HCT116 (cell line): ENCODE measurements at regions not wholly inside any gene's neighbourhood (a gene's known extent, or its start where the extent isn't known, plus 50 kb on each side); places are given as distances from the start of the nearest gene placed in this dataset.

ENCODE experiments used
- ATAC-seq: fragments of 200-7000 bp; cut with Tn5 transposase; 2 replicates; pipeline ENCODE4 v1.9.1; 2020; ENCODE audit warnings: mild to moderate bottlenecking, moderate library complexity
- BruUV-seq: library from RNA; stranded (reverse); fragments of 400-500 nt; replicated peaks from 2 replicates; lab custom pipeline; 2021; lab: Mats Ljungman, UMichigan
- CTCF ChIA-PET: fragments of 300-600 bp; sonication (Branson Sonifier 250); formaldehyde crosslinking; loops from one replicate; lab custom pipeline; 2021; ENCODE audit warnings: antibody characterized with exemption; lab: Charles Lee
- POLR2A ChIA-PET: fragments of 300-600, 350-600 bp; sonication (Branson Sonifier 250); formaldehyde crosslinking; loops from one replicate; lab custom pipeline; 2021; ENCODE audit warnings: antibody characterized with exemption; lab: Charles Lee
- RAD21 ChIA-PET, 2 experiments: fragments of 300-600 bp; sonication (Branson Sonifier 250); formaldehyde crosslinking; loops; one replicate each; lab custom pipeline; 2023; ENCODE audit warnings: low total read pairs in 2 of 2; ENCODE audit not compliant: uncharacterized antibody in 2 of 2, unreplicated experiment in 2 of 2, low non-redundant PET in 1 of 2; lab: Charles Lee
- DNase-seq: peaks from one replicate; pipeline ENCODE4 v3.0.0-alpha.2; 2010; ENCODE audit warnings: low read depth, low spot score
- H2AFZ ChIP-seq: fragments of 200-600 bp; shearing (Covaris generic), sonication (generic); 2 replicates; pipeline ENCODE4 v1.6.1; 2017; ENCODE audit warnings: low read depth, mixed run types, mixed read lengths, antibody characterized with exemption, low read length; ENCODE audit not compliant: poor library complexity, severe bottlenecking
- H3K27ac ChIP-seq: 2 replicates; pipeline ENCODE4 v1.5.1; 2012; ENCODE audit warnings: low read depth, low read length
- H3K27me3 ChIP-seq: fragments of 200-600 bp; sonication (generic); 2 replicates; pipeline ENCODE4 v1.6.1; 2016; ENCODE audit warnings: mixed run types, low read length, mixed read lengths; ENCODE audit not compliant: insufficient read depth
- H3K36me3 ChIP-seq, 2 experiments: fragments of 200-500 bp in 1 of 2; fragments of 200-600 bp in 1 of 2; sonication (Bioruptor generic) in 1 of 2; sonication (generic) in 1 of 2; 2 replicates each; pipeline versions ENCODE4 v1.5.1 to v1.6.1; 2014 to 2016; ENCODE audit warnings: low read length in 2 of 2, inconsistent platforms in 1 of 2, mixed read lengths in 1 of 2, mixed run types in 1 of 2; ENCODE audit not compliant: insufficient read depth in 2 of 2, control insufficient read depth in 1 of 2
- H3K4me1 ChIP-seq, 2 experiments: fragments of 200-600 bp in 1 of 2; sonication (generic) in 1 of 2; 2 replicates each; pipeline versions ENCODE4 v1.5.1 to v1.6.1; 2012 to 2017; ENCODE audit warnings: low read length in 2 of 2, inconsistent platforms in 1 of 2, mild to moderate bottlenecking in 1 of 2, mixed read lengths in 1 of 2, mixed run types in 1 of 2, moderate library complexity in 1 of 2; ENCODE audit not compliant: insufficient read depth in 2 of 2, control insufficient read depth in 1 of 2
- H3K4me2 ChIP-seq: fragments of 200-600 bp; sonication (generic); 2 replicates; pipeline ENCODE4 v1.6.1; 2017; ENCODE audit warnings: mixed run types, low read length, mixed read lengths
- H3K4me3 ChIP-seq, 2 experiments: fragments of 200-600 bp in 1 of 2; sonication (generic) in 1 of 2; replicated peaks in 1 of 2; 2 replicates each; pipeline ENCODE4 v1.5.1; 2011 to 2016; ENCODE audit warnings: low read length in 2 of 2, control low read depth in 1 of 2, low read depth in 1 of 2, mild to moderate bottlenecking in 1 of 2, mixed read lengths in 1 of 2, mixed run types in 1 of 2
- H3K79me2 ChIP-seq: fragments of 200-600 bp; sonication (generic); 2 replicates; pipeline ENCODE4 v1.6.1; 2017; ENCODE audit warnings: mild to moderate bottlenecking, mixed run types, low read length, moderate library complexity, mixed read lengths; ENCODE audit not compliant: insufficient read depth
- H3K9ac ChIP-seq: fragments of 200-600 bp; sonication (generic); 2 replicates; pipeline ENCODE4 v1.6.1; 2016; ENCODE audit warnings: low read length, mixed read lengths
- H3K9me2 ChIP-seq: fragments of 200-600 bp; sonication (generic), shearing (Covaris generic); 2 replicates; pipeline ENCODE4 v1.6.1; 2017; ENCODE audit warnings: mixed run types, mild to moderate bottlenecking, moderate library complexity; ENCODE audit not compliant: insufficient read depth
- H3K9me3 ChIP-seq, 2 experiments: fragments of 200-500 bp in 1 of 2; fragments of 200-600 bp in 1 of 2; sonication (Bioruptor generic) in 1 of 2; sonication (generic) in 1 of 2; 2 replicates each; pipeline ENCODE4 v1.6.1; 2014 to 2017; ENCODE audit warnings: low read length in 2 of 2, mixed read lengths in 2 of 2, inconsistent platforms in 1 of 2, low read depth in 1 of 2, mild to moderate bottlenecking in 1 of 2, mixed run types in 1 of 2, moderate library complexity in 1 of 2; ENCODE audit not compliant: control insufficient read depth in 1 of 2, insufficient read depth in 1 of 2
- H4K20me1 ChIP-seq: fragments of 200-600 bp; sonication (generic), shearing (Covaris generic); 2 replicates; pipeline ENCODE4 v1.6.1; 2017; ENCODE audit warnings: mixed run types, mild to moderate bottlenecking, moderate library complexity; ENCODE audit not compliant: insufficient read depth
- ATF3 ChIP-seq: IDR thresholded peaks from 2 replicates; pipeline ENCODE4 v1.6.1; 2012
- EGR1 ChIP-seq: IDR thresholded peaks from 2 replicates; pipeline ENCODE4 v1.6.1; 2012; ENCODE audit warnings: low read depth
- ELF1 ChIP-seq: IDR thresholded peaks from 2 replicates; pipeline ENCODE4 v1.6.1; 2012; ENCODE audit warnings: low read depth, borderline replicate concordance
- EZH2 ChIP-seq: fragments of 200-600 bp; sonication (generic); IDR thresholded peaks from 2 replicates; pipeline ENCODE4 v1.6.1; 2017; ENCODE audit warnings: antibody characterized with exemption, mixed run types
- JUND ChIP-seq: IDR thresholded peaks from 2 replicates; pipeline ENCODE4 v1.6.1; 2012
- POLR2A ChIP-seq: IDR thresholded peaks from 2 replicates; pipeline ENCODE4 v1.7.0; 2011; ENCODE audit warnings: borderline replicate concordance; ENCODE audit not compliant: insufficient read depth, insufficient read length; ENCODE audit errors: extremely low read depth
- POLR2AphosphoS5 ChIP-seq: IDR thresholded peaks from 2 replicates; pipeline ENCODE4 v1.6.1; 2011; ENCODE audit warnings: mild to moderate bottlenecking, low read depth, low read length, moderate library complexity
- REST ChIP-seq: IDR thresholded peaks from 2 replicates; pipeline ENCODE4 v1.6.1; 2012; ENCODE audit warnings: low read depth
- SRF ChIP-seq: IDR thresholded peaks from 2 replicates; pipeline ENCODE4 v1.6.1; 2012; ENCODE audit warnings: low read depth
- TCF7L2 ChIP-seq: IDR thresholded peaks from 2 replicates; pipeline ENCODE4 v1.7.0; 2011; ENCODE audit warnings: borderline replicate concordance, inconsistent platforms; ENCODE audit not compliant: insufficient read depth, insufficient read length; ENCODE audit errors: extremely low read depth
- ZFX ChIP-seq: fragments of 450-650 bp; IDR thresholded peaks from 2 replicates; pipeline ENCODE4 v1.6.1; 2017
- intact Hi-C: fragments of 100-400 bp; cut with micrococcal nuclease; formaldehyde crosslinking; loops from 2 replicates; pipeline ENCODE4 v1.10.0; 2022
- TF ChIP-seq, protein P1 (sequence below): IDR thresholded peaks from 2 replicates; pipeline ENCODE4 v1.6.1; 2012
- TF ChIP-seq, protein P2 (sequence below): IDR thresholded peaks from 2 replicates; pipeline ENCODE4 v1.6.1; 2011; ENCODE audit warnings: mild to moderate bottlenecking, low read length, moderate library complexity; ENCODE audit not compliant: insufficient replicate concordance; ENCODE audit errors: extremely low read depth

- Histone ChIP-seq H3K79me2 (no peaks in the 10 kb centered on the region), H3K4me3 (no peak overlapping the region), H3K4me2 (no peak overlapping the region), H2AFZ (no peak overlapping the region), H3K27ac (no peak overlapping the region), H3K27me3 (no peaks in the 10 kb centered on the region), H3K9me2 (no peaks in the 10 kb centered on the region), H3K9ac (no peak overlapping the region), H3K4me1 (no peaks in the 10 kb centered on the region), H4K20me1 (no peaks in the 10 kb centered on the region), H3K9me3 (no peaks in the 10 kb centered on the region; a peak in 1 of 4 replicates), H3K36me3 (no peaks in the 10 kb centered on the region)
- no peak for ATAC-seq
- CTCF ChIA-PET = no interaction called here
- no peak for TF ChIP-seq REST
- TF ChIP-seq ELF1 = no peak
- TF ChIP-seq ATF3 = no peak
- no peak for TF ChIP-seq POLR2A
- no peak for TF ChIP-seq ZFX
- RAD21 ChIA-PET = no interaction called here
- POLR2A ChIA-PET = no interaction called here
- DNase-seq = no peak
- BruUV-seq = no TSS peak
- intact Hi-C loops = no loop called here
These were observed 278.8 kb upstream of the PPARGC1A start for GRCh38 chr4:24168658-24169057.

GRCh38 chr4:24166501-24166900, 276.7 kb upstream of the PPARGC1A start:
- Histone ChIP-seq H3K4me1 (no peaks in the 10 kb centered on the region), H2AFZ (no peak overlapping the region), H3K9ac (no peak overlapping the region), H3K4me2 (no peak overlapping the region), H3K9me3 (no peaks in the 10 kb centered on the region; a peak in 1 of 4 replicates), H3K79me2 (no peaks in the 10 kb centered on the region), H3K4me3 (no peak overlapping the region), H3K27ac (no peak overlapping the region), H3K27me3 (no peaks in the 10 kb centered on the region), H3K9me2 (no peaks in the 10 kb centered on the region), H3K36me3 (no peaks in the 10 kb centered on the region), H4K20me1 (no peaks in the 10 kb centered on the region)
- no TSS peak for BruUV-seq
- ATAC-seq (no peak), DNase-seq (no peak)
- intact Hi-C loops = no loop called here
- CTCF ChIA-PET = no interaction called here
- RAD21 ChIA-PET = no interaction called here
- POLR2A ChIA-PET = no interaction called here
- TF ChIP-seq TCF7L2 (no peak), EGR1 (no peak), POLR2AphosphoS5 (no peak), JUND (no peak), SRF (no peak), EZH2 (no peak)
- TF ChIP-seq, protein P1, sequence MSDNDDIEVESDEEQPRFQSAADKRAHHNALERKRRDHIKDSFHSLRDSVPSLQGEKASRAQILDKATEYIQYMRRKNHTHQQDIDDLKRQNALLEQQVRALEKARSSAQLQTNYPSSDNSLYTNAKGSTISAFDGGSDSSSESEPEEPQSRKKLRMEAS = no peak
- TF ChIP-seq, protein P2, sequence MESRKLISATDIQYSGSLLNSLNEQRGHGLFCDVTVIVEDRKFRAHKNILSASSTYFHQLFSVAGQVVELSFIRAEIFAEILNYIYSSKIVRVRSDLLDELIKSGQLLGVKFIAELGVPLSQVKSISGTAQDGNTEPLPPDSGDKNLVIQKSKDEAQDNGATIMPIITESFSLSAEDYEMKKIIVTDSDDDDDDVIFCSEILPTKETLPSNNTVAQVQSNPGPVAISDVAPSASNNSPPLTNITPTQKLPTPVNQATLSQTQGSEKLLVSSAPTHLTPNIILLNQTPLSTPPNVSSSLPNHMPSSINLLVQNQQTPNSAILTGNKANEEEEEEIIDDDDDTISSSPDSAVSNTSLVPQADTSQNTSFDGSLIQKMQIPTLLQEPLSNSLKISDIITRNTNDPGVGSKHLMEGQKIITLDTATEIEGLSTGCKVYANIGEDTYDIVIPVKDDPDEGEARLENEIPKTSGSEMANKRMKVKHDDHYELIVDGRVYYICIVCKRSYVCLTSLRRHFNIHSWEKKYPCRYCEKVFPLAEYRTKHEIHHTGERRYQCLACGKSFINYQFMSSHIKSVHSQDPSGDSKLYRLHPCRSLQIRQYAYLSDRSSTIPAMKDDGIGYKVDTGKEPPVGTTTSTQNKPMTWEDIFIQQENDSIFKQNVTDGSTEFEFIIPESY = no peak
